ENCODE measurements at regions not wholly inside any gene's neighbourhood (a gene's known extent, or its start where the extent isn't known, plus 50 kb on each side); places are given as distances from the start of the nearest gene placed in this dataset.

GRCh38 chr17:71188811-71189492, 931.9 kb upstream of the SOX9 start:
- no peak overlapping the region for H3K14ac ChIP-seq (ENCODE audit: insufficient read length)
- H3K23me2 ChIP-seq (ENCODE audit: low read depth, low read length) = no peaks in the 10 kb centered on the region
- no peaks in the 10 kb centered on the region for H4K20me1 ChIP-seq (replicated peaks in 1 of 2; ENCODE audit: control insufficient read depth in 1 of 2, insufficient read depth in 2 of 2, low read length in 2 of 2)
- no peaks in the 10 kb centered on the region for H3K79me2 ChIP-seq (ENCODE audit: control insufficient read depth in 1 of 2, insufficient read depth in 2 of 2, low read length in 2 of 2)
- H2AFZ ChIP-seq (ENCODE audit: low read length) = no peak overlapping the region
- no peaks in the 10 kb centered on the region for H3K27me3 ChIP-seq (replicated peaks in 1 of 4; ENCODE audit: control insufficient read depth in 3 of 4, extremely low read depth in 1 of 4, insufficient read depth in 3 of 4, low read length in 3 of 4)
- no peaks in the 10 kb centered on the region for H3K4me1 ChIP-seq (replicated peaks in 1 of 4; ENCODE audit: control insufficient read depth in 3 of 4, insufficient read depth in 4 of 4, low read length in 3 of 4)
- no peaks in the 10 kb centered on the region for H3K36me3 ChIP-seq (ENCODE audit: control insufficient read depth in 2 of 4, insufficient read depth in 4 of 4, low read length in 3 of 4)
- CTCF ChIA-PET (ENCODE audit: partially characterized antibody) = interaction anchor here (1.0 kb wide), 1 partner anchor 272 kb away, joined by 3 read pairs; no protein-coding TSS in a partner anchor
- DNase-seq (ENCODE audit: low read depth in 1 of 2, low spot score in 2 of 2) (no peak), FAIRE-seq (no peak)
- H3K27ac ChIP-seq (ENCODE audit: low read depth, low read length) = no peak overlapping the region
- no peak overlapping the region for H4K91ac ChIP-seq (replicated peaks; ENCODE audit: insufficient read length, low read length)
- H3K18ac ChIP-seq (ENCODE audit: extremely low read depth, low read length) = no peak overlapping the region
- no peaks in the 10 kb centered on the region for H3K79me1 ChIP-seq (ENCODE audit: low read depth, low read length)
- no peak overlapping the region for H2AK5ac ChIP-seq (ENCODE audit: low read depth, low read length)
- no peak overlapping the region for H2BK120ac ChIP-seq (replicated peaks; ENCODE audit: low read depth, low read length)
- H2BK5ac ChIP-seq (ENCODE audit: low read depth, low read length) = no peak overlapping the region
- no peak overlapping the region for H3K4ac ChIP-seq (replicated peaks; ENCODE audit: insufficient read length, low read depth, low read length)
- no peak overlapping the region for H4K5ac ChIP-seq (ENCODE audit: insufficient read length, low read depth, low read length)
- H3K23ac ChIP-seq (ENCODE audit: insufficient read length) = no peak overlapping the region
- H2BK15ac ChIP-seq (ENCODE audit: low read length) = no peak overlapping the region
- no peak overlapping the region for H3K4me3 ChIP-seq (ENCODE audit: extremely low read depth in 1 of 4, insufficient read depth in 2 of 4, low read depth in 3 of 4, low read length in 4 of 4)
- no peak overlapping the region for H3K4me2 ChIP-seq (ENCODE audit: insufficient read depth in 1 of 2, low read depth in 2 of 2, low read length in 2 of 2)
- no peak overlapping the region for H4K8ac ChIP-seq (ENCODE audit: extremely low read depth, insufficient read depth, low read length)
- H2BK12ac ChIP-seq (ENCODE audit: low read depth, low read length) = no peak overlapping the region
- no peak overlapping the region for H3K9ac ChIP-seq (replicated peaks in 1 of 4; ENCODE audit: extremely low read depth in 1 of 4, low read depth in 3 of 4, low read length in 3 of 4)
- WGBS, 2 experiments (ENCODE audit: extremely low coverage in 1 of 2, insufficient coverage in 1 of 2, insufficient read length in 1 of 2, insufficient replicate concordance in 2 of 2, low coverage in 1 of 2, low lambda C conversion rate in 2 of 2, missing lambda C conversion rate in 1 of 2) = 89% methylated on average over 2 of the region's 2 CpGs; no CpG with 5 or more reads in 1 of the 2 experiments
- no peak overlapping the region for H2BK20ac ChIP-seq (ENCODE audit: low read length)
- H3K9me3 ChIP-seq (ENCODE audit: insufficient read depth in 2 of 2, low read depth in 1 of 2, low read length in 1 of 2) = no peaks in the 10 kb centered on the region
- H3K56ac ChIP-seq (replicated peaks; ENCODE audit: insufficient read length, low read depth, low read length) = no peak overlapping the region
- POLR2A ChIA-PET (ENCODE audit: partially characterized antibody) = no interaction called here
- no peak for TF ChIP-seq EGR1 (IDR thresholded peaks at IDR 0.05; ENCODE audit: borderline replicate concordance, low read depth, low read length)
- no peak for TF ChIP-seq CBX8 (IDR thresholded peaks at IDR 0.05; ENCODE audit: borderline replicate concordance, low read depth, low read length)
- no peak for TF ChIP-seq E2F6 (IDR thresholded peaks at IDR 0.05)
